ENCODE measurements at regions not wholly inside any gene's neighbourhood (a gene's known extent, or its start where the extent isn't known, plus 50 kb on each side); places are given as distances from the start of the nearest gene placed in this dataset.

- TF ChIP-seq PRDM10 (tag by site-specific recombination; IDR thresholded peaks at IDR 0.05) (no peak), CTCF (tag by site-specific recombination; IDR thresholded peaks at IDR 0.05) (no peak), KLF16 (tag by site-specific recombination; IDR thresholded peaks at IDR 0.05) (no peak), ZNF133 (tag by site-specific recombination; IDR thresholded peaks at IDR 0.05) (no peak), ZNF488 (tag by site-specific recombination; IDR thresholded peaks at IDR 0.05) (no peak), ZNF423 (tag by site-specific recombination; IDR thresholded peaks at IDR 0.05) (no peak), ZNF398 (tag by site-specific recombination; IDR thresholded peaks at IDR 0.05) (no peak), ZNF558 (tag by site-specific recombination; IDR thresholded peaks at IDR 0.05) (no peak), ZNF274 (IDR thresholded peaks at IDR 0.05; ENCODE audit: low read length) (no peak), ZNF274 (tag by site-specific recombination; IDR thresholded peaks at IDR 0.05; ENCODE audit: borderline replicate concordance) (no peak), ZNF571 (tag by site-specific recombination; IDR thresholded peaks at IDR 0.05) (no peak), ZNF777 (tag by site-specific recombination; IDR thresholded peaks at IDR 0.05; ENCODE audit: borderline replicate concordance) (no peak)
Observed at GRCh38 chr10:65622608-65623007, 1303.2 kb upstream of the LRRTM3 start (continued).

GRCh38 chr10:65628493-65629139 is 1297.2 kb upstream of the LRRTM3 start:
- ChIA-PET POLR2A (no interaction called here), CTCF (no interaction called here)
- H3K36me3 ChIP-seq (ENCODE audit: control insufficient read depth in 2 of 2, insufficient read depth in 1 of 2, low read length in 2 of 2): no peaks in the 10 kb centered on the region

More at GRCh38 chr10:65628493-65629139, 1297.2 kb upstream of the LRRTM3 start:
- no peak overlapping the region for H3K4me3 ChIP-seq (ENCODE audit: low read depth, low read length)
- H3K27ac ChIP-seq (ENCODE audit: extremely low read depth, low read depth, low read length): no peak overlapping the region
- H3K4me1 ChIP-seq (ENCODE audit: control insufficient read depth, insufficient read depth, low read length): no peaks in the 10 kb centered on the region
- no peaks in the 10 kb centered on the region for H3K9me3 ChIP-seq (ENCODE audit: control insufficient read depth, insufficient read depth, low read depth, low read length)
- TF ChIP-seq ATF2 (tag by site-specific recombination; IDR thresholded peaks at IDR 0.05; ENCODE audit: low read depth) (peak; percentile 56; the same call in 1 of the 2 replicates), ZNF623 (tag by site-specific recombination; IDR thresholded peaks at IDR 0.05) (no peak)
